ENCODE measurements at regions not wholly inside any gene's neighbourhood (a gene's known extent, or its start where the extent isn't known, plus 50 kb on each side); places are given as distances from the start of the nearest gene placed in this dataset.
A peak's percentile ranks its signal among the peaks of the same experiment; 100 is the strongest.
"Not testable (repeated sequence)": the region's sequence is repeated elsewhere in the genome, so short reads cannot be mapped to it uniquely, and the experiment has no call there.

- no peak for DNase-seq (ENCODE audit: low spot score)
Measured at GRCh38 chr12:82300611-82301010, 57.6 kb downstream of the CCDC59 start.

DNA sequence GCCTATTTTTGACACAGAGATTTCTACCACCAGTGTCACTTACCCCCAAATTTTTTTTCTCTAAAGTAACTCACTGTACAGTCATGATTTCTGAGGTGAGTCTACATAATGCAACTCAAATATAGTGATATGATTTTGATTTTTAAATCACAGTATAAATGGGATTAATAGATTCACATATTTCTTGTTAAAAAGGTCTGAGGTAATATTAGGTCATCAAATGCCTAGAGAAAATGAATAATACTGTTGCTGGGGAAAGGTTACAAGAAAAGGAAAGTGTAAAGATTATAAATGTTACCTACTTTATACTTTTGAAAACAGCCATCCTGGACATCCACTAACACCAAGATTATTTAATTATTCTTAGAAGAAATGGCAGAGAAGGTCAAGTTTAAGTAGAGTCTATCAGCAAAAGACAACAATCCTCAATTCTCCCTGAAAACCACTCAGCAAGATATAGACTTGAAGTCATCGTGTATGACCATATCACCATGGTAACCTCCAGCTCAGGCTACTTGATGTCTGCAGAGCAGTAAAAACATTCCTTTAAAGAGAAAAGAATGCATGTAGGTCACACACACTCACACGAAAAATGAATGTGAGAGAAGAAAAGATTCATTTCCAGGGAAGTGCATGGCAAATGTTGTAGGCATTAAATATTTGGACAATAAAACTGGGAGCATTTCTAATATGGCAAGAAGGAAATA lies 58.7 kb downstream of the CCDC59 start:
- no peak for DNase-seq (ENCODE audit: low spot score)

GRCh38 chr12:82290415-82290814 lies 67.8 kb downstream of the CCDC59 start:
- no peak for DNase-seq (ENCODE audit: low spot score)

GRCh38 chr12:82281335-82281734 lies 76.9 kb downstream of the CCDC59 start:
- DNase-seq (ENCODE audit: low spot score), result not testable (repeated sequence)

GRCh38 chr12:82279536-82280058 lies 78.6 kb downstream of the CCDC59 start:
- no peak for DNase-seq (ENCODE audit: low spot score)

DNA sequence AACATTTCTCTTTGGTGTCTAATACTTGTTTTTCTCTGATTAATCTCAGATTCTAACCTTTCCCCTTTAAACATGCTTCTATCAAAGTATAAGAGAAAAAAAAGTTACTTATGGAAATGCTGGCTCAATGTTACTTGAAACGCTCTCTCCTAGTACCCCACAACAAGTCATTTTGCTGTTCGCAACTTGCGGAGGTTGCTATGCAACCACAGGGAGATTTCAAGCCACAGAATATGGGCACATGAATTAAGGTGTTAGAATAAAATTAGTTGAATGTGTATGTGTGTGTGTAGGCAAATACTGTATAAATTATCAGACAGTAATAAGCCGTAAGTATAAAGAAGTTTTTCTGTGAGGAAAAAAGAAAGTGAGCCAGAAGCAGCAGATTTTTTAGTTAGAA lies 80.6 kb downstream of the CCDC59 start:
- no peak for DNase-seq (ENCODE audit: low spot score)

- no peak for DNase-seq (ENCODE audit: low spot score)
Measured at GRCh38 chr12:82242729-82243128, 115.5 kb downstream of the CCDC59 start.

GRCh38 chr12:82225871-82226270 lies 132.3 kb downstream of the CCDC59 start:
- DNase-seq (ENCODE audit: low spot score), result peak; percentile 3

- no peak for DNase-seq (ENCODE audit: low spot score)
Measured at GRCh38 chr12:82223426-82223825, 134.8 kb downstream of the CCDC59 start.

DNA sequence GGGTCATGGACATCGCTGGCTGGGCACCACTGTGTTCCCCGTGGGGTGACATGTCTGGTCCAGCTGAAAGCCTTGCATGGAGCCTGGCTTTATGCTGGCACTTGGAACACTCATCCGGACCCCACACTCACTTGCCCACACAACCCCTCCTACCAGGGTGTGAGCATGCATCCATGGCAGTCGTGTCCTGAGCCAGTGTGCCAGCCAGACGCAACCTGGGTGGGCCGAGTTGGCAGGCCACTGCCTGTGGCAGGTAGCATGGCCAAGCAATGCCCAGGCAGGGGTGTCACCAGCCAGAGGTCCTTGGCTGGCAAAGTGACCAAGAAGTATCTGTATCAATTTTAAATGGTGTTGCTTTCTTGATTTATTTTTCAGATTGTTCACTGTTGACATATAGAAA lies 141.7 kb downstream of the CCDC59 start:
- DNase-seq (ENCODE audit: low spot score), result no peak

DNA sequence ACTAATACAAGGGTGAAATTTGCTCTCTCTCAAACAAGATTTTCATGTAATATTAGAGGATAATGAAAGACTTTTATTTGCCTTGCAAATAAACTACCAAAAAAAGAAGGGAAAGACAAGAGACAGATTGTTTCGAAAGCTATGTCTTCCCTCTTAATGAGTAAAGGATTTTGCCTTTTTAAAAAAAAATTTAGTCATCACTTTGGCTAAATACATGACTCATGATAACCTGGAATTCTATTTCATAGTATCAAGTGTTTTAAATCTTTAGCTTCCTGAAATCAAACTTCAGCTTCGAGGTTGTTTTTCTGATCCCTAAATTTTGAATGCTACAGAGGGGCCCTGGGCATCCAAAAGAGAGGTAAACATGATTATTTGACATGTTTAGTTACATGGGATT lies 144.4 kb downstream of the CCDC59 start:
- no peak for DNase-seq (ENCODE audit: low spot score)

DNA sequence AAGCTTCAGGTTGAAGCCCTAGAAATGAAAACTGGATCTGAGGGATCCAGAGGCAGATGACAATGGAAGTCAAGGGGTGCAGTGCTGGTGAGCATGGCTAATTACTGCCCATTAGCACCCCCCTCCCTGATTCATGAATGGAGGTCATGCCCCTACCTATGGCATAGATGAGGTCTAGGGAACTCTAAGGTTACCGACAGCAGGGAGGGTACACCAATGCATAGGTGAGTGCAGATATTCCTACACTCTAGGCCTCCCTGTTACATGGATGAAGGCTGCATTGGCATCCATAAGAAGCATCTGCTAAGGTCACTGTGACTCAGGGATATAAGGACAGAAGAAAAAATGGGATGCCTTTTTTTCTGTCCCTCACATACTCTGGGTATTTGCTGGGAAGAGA lies 147.3 kb downstream of the CCDC59 start:
- no peak for DNase-seq (ENCODE audit: low spot score)

DNA sequence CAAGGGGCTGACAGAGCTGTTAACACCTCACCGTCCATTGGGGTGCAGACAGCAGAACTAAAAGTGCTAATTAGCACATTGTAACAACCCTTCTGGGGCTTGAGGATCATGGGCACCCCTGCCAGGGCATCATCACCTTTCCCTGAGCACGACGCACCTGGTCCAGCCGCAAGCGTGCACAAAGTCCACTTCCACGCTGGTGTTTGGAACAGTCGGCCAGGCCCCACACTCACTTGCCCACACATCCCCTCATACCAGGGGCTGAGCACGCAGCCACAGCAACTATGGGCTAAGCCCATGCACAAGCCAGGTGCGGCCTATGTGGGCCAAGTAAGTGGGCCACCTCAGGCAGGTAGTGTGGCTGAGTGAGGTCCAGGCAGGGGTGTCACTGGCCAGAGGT lies 148.7 kb downstream of the CCDC59 start:
- no peak for DNase-seq (ENCODE audit: low spot score)

- DNase-seq (ENCODE audit: low spot score), result no peak
Measured at GRCh38 chr12:82207556-82207955, 150.6 kb downstream of the CCDC59 start.

GRCh38 chr12:82203086-82203485 lies 155.1 kb downstream of the CCDC59 start:
- DNase-seq (ENCODE audit: low spot score), result no peak

DNA sequence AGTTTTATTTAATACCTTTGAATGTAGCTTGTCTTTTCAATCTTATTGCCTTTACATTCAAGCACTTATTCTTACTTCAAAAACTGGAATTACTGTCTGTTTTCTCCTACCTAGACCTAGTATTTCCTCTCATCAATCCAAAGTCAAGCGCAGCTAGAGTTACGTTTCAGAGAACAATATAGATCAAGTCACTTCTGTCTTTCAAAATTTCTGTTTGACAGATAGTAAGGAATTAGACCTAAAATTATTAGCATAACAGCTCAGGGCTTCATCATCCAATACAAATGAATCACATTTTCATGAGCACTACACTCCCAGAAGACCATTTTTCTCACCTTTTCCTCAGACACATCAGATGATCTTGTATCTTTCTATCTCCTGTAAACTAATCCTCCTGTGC lies 170.6 kb downstream of the CCDC59 start:
- DNase-seq (ENCODE audit: low spot score), result no peak

DNA sequence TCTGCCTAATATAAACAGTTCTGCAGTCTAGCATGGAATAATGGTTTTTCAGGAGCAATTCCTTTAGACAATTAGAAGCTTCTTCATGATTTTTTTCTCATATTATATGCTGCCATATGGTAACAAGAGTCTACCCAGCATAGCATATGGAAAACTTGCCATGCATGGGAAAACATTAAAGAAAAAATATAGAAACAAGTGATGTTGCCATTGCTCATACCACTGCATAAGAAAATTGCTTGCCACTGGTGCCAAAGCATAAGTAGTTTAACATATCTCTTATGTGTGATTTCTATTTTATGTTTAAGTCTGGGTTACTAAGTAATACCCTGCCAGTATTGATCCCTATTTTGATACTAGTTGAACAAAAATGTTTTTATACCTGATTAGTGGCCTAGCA lies 171.2 kb downstream of the CCDC59 start:
- DNase-seq (ENCODE audit: low spot score), result no peak

DNA sequence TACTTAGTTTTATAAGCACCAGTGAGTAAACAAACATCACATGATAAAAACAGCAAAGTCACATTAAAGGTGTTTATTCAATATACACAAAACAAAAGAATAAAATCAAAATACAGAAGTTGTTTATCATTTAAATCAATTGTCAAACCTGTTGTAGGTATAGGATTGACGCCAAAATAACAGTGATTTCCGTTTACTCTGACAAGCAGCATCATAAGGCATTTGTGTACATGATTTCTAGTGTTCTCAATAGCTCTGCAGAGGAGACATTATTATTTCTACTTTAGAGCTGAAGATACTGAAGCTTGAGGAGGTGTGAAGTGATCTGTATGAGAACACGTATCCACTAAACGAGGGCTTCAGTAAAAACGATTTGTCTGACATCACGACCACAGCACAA lies 171.9 kb downstream of the CCDC59 start:
- DNase-seq (ENCODE audit: low spot score), result no peak

DNA sequence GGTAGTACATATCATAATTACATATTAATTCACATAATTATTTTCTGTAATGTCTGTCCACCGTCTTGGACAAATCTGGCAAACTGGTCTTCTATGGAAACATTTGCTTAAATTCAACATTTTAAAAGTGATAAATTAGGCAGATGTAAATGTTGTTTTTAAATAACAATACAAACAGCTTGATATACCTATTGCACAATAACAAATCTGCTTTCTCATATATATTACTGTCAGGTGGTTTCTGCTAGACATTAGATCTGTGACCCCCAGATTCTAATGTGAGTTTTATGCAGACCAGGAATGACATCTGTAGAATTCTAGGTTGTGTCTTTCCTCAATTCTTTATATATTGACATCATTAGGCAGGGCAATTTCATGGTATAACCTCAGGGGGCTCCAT lies 173.3 kb downstream of the CCDC59 start:
- DNase-seq (ENCODE audit: low spot score), result no peak

GRCh38 chr12:82182601-82183190 lies 175.5 kb downstream of the CCDC59 start:
- DNase-seq (ENCODE audit: low spot score), result peak; percentile 30

DNA sequence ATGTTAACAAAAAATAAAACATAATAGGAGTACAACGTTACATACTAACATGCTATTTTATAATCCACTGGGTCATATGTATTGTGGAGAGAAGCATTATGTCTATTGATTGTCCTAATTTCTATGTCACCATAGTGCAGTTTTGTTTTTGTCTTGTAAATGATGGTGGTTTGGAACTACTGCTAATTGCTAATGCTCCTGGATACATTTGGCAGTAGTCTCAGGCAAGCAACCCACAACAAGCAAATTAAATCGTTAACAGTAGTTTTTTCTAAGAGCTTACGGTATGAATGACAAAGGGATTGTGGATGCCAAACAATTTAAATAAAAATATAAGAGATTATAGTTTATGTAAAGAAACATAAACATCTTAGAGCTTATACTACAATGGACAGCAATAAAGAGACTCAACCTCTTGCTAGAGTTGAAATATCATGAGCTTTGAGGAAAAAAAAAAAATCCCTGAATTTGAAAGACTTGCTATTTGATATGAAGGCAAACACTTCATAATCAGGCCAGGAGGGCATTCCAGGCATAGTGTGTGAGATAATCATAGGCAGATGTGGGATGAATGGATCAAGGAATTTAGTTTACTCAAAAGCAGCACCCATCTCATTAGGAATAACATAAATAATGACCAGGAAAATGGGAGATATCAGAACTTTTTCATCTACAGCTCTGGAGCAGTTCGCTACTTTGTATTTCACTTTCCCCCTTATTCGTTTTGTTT lies 181.3 kb downstream of the CCDC59 start:
- DNase-seq (ENCODE audit: low spot score), result peak; percentile 32

GRCh38 chr12:82176026-82176425 lies 182.2 kb downstream of the CCDC59 start:
- DNase-seq (ENCODE audit: low spot score), result no peak

DNA sequence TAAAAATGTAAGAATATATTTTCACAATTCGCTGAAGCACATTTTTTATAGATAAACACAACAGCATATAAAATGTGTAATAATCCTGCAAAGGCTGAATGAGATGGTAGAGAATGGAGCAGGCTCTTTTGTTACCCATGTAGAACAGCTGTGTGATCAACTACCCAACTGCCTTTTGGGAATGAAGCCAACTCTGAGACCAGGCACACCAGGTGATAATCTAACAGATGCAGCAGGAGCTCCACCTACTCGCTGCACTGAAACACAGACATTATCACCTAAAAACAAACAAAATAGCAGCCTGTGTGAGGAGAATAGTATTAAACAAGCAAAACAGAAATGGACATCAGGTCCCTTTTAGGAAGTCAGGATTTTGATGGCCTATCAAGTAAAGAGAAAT lies 183.3 kb downstream of the CCDC59 start:
- no peak for DNase-seq (ENCODE audit: low spot score)

Data from AG08395 (cell line).